Activated CD8-positive, alpha-beta memory T cell treated with anti-CD3 and anti-CD28 coated beads for 24 hours (primary cell): ENCODE measurements at regions not wholly inside any gene's neighbourhood (a gene's known extent, or its start where the extent isn't known, plus 50 kb on each side); places are given as distances from the start of the nearest gene placed in this dataset.

Experiments used
- DNase-seq: peaks from one replicate; pipeline ENCODE4 v3.0.0-alpha.2; 2020

DNA sequence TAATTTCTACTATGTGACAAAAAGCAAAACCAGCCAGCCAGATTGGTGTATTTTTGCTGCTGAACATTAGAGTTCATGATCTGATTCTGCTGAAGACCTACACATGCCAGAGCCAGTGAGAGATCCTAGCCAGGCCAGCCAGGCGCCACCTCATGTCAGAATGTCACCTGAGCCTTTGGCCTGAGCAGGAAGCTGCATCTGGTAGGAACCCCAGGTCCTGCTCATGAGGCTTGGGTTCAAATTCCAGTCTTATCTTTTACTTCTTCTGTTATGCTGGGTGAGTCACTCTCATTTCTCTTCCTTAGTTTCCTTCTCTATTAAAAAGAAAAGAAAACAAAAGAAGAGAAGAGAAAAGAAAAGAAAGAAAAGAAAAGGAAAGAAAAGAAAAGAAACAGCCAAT is 585.1 kb upstream of the CDH5 start:
- DNase-seq, result no peak

DNA sequence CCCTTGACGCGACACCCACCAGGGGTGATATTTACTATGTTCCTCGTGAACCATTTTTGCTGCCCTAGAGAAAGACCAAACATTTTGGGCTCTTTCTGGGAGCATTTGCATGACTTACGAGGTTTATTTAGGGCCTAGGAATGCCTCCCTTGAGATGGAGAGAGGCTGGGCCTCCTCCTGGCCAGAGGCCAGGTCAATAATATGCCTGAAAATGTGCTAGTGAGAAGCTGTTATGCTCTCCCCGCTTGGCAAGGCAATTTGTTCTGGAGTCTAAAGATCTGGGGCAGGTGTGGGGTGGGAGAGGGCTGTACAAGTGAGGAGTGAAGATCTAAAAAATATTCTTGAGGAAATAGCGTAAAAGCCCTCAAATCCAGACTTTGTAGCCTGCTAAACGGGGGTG is 587.3 kb upstream of the CDH5 start:
- no peak for DNase-seq

DNA sequence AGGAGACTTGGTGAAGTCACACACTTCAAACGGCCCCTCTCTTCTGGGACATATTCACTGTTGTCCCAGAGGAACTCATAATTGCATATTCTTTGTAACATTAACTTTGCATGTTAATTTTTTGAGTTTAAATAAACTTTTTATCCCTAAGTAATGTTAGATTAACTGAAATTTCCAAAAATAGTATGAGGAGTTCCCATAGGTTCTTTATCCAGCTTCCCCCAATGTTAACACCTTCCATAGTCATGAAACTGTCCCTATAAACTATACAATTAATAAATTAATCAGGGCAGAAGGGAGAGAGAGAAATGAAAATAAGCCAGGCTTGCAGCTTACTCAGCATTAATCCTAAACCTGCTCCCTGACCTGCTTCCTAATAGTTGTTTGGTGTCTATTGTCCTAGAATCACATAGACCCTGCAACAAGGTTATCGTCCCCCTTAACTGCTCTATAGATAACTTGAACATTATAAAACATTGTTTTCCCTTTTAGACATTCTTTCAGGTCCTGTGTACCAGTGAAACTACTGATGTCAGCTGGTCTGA is 589.8 kb upstream of the CDH5 start:
- no peak for DNase-seq

DNA sequence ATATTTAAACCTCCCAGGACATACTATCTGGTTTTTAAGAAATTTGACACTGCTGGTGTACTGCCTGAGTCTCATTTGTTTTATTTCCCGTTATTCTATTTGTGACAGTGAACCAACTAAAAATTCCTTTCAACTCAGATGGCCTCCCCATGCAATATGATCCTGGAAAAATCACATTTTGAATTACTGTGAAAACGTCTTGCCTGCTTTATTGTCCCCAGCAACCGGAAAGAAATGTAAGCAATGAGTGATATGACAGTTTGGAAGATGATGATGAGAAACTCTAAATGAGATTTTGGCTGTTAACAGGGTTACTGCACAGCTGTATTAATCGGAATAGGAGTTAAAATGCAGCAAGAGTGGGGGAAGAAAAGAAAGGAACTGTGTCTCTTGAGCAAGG is 590.7 kb upstream of the CDH5 start:
- no peak for DNase-seq

DNA sequence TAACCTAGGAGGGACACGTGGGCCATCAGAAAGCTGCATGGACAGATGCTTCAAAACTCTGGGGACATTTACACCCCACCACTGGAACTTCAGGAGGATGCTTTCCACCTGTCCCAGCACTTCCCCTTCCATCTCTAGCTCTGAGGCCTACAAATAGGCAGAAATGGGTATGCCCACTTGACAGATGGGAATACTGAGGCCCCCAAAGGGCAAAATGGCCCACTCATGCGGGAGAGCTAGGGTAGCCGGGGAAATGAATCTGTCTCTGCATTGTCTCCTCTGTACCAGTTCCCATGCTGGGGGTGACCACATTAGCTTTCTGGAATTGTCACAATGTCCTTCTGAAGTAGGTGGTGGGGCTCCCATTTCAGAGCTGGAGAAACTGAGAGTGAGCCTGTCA is 592.1 kb upstream of the CDH5 start:
- no peak for DNase-seq

DNA sequence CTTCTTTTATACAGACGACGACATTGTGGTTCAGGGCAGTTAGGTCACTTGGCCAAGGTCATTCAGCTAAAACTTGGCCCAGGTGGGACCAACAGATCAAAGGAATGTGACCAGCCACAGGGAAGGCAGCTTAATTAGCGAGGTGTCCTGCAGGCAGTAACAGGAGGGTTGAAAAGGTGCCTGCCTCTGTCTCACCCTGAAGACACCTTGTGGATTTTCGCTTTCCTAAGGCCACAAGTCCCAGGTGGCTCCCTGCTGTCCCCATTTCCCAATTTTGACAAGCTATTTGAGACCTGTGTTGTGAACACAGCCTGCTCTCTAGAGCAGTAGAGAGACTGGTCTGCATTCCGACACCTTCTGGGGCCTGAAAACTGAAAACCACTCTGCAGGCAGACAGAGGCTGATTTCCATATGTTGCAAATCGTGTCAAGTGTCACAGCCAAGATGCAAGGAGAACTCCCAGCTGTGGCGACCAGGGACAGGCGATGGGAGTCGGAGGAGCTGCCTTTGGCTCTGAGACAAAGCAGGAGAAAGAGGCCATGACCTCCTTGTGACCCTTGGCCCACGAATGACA is 593.1 kb upstream of the CDH5 start:
- no peak for DNase-seq

DNA sequence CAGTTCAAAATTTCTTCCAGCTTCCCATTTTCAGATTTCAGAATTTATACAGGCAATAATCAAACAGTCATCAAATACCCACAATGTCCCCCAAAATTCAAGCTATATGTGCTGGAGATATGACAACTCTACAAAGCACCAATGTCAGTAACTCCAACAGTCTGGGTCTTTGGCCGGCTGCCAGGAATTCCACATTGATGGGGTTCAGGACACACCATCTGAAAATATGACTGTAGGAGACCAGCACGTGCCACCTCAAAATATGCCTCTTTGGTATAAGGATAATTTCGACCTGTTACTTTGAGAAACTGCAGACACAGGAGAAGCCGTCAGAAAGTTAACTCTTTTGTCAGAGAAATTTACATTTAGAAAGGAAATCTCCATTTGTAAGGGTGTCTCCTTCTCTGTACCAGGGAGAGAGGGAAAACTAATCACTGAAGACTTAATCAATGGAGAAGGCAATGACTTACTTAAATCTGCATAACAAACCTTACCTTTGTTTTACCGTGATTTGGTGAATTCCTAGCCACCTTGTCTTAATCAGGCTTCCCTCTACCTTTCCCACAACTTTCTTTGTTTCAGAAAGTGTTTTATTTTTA is 594.3 kb upstream of the CDH5 start:
- no peak for DNase-seq

DNA sequence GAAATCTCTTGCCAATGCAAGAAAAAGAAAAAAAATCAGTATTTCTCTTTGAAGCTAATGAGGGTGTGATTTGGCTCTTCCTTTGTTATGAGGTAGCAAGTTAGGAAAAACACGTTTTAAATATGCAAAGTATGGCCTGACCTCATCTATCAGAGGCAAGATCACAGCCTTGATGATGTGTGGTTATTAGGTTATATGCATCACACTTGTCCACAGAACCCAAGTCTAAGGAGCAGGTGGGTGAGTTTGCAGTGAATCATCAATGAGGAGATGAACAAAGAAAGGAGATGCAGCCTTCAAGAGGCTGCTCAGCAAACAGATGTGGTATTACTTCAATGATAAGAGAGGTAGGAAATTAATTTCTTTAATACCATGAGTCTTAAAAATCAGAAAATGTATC is 594.8 kb upstream of the CDH5 start:
- DNase-seq, result no peak

DNA sequence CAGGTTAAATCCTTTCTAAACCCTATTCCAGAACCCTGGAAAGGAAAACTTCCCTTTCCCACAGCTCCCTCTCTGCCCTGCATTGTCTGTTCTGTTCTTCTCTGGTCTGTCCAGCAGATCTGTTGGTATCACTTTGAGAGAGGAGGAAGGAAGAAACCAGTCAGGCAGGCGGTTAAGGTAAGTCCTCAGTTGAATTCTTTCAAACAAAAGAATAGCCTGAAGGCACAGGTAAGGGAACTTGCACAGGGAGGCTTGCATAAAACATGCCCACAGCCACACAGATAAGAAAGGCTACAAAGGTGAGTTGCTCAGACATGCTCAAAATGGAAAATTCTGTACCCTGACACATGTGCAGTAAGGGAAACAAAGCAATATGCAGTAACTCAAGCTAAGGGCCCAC is 595.7 kb upstream of the CDH5 start:
- DNase-seq, result no peak

DNA sequence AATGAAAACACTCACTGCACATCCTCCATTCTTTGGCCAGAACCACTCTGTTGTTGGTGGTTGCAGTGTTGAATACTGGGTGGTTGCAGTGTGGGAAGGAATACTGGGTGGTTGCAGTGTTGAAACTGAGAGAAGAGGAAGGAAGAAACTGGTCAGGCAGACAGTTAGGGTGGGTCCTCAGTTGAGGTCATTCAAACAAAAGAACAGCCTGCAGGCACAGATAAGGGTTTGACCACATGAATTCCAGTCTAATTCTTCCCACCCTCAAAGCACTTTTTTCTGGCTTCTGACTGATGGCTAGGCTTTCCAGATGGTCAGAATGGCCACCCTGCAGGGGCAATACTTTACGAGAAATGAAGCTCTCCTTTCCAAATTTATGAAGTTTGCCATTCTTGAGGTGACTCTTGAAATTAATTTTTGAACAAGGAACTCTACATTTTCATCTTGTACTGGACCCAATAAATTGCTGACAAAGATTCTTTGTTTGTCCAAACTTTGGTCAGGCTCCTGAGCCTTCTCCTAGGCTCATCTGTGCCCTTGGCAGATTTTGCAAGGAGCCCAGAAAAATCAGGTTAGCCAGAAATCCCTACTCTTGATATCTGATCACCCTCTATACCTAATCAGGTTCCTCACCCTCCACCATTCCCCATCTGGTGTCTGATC is 596.6 kb upstream of the CDH5 start:
- DNase-seq, result no peak

DNA sequence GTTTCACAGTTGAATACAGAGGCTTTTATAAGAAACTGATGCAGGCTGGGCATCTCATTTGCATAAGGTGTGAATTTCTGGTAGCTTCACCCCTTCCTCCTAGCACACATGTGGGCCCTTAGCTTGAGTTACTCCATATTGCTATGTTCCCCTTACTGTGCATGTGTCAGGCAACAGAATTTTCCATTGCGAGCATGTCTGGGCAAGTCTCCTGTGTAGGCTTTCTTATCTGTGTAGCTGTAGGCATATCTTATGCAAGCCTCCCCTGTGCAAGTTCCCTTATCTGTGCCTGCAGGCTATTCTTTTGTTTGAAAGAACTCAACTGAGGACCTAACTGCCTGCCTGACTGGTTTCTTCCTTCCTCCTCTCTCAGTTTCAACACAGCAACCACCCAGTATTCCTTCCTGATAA is 597.4 kb upstream of the CDH5 start:
- no peak for DNase-seq

DNA sequence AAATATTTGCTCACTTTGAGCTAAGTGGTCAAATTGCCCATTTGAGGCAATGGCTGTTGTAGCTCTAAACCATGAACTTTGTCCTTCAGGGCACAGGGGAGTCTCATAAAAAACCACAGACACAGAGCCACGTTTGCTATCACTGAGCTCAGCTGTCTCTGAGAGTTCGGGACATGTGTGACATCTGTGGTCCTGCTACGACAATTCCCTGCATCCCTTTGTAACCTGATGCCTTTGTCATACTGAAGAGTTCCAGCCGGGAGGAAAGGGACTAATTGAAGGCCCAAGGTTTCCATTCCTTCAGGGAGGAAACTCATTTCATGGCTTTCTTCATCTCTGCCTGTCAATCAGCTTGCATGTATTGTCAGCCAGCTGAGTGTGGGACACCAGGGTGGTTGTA is 599.4 kb upstream of the CDH5 start:
- DNase-seq, result no peak

DNA sequence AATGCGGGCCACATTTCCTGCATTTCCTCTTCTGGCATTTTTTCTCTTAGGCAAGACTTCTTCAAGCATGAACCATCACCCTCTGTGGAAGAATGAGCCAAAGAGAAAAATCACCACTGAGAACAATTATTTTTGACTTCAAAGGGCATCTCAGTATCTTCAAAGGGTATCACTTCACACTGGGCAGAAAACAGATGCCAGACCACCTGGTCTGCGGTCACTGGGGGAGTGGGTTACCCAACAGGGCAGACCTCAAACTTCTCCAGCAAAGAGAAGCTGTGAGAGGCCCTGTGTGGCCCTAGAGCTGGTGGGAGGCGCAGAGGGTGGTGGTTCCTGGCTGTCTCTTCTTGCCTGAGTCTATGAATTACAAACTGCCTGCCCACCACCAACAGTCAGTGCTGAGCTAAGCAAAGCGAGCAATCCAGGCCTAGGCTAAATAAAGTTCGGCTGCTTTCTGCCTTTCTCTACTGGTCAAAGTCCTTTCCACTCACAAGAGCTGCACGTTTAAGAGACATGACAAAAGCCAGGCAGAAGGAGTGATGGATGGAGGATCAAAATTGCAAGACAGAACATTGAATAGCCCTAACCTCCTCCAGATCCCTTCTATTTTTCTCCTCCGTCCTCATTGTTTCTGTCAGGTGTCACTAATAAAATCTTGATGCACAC is 602.7 kb upstream of the CDH5 start:
- no peak for DNase-seq

DNA sequence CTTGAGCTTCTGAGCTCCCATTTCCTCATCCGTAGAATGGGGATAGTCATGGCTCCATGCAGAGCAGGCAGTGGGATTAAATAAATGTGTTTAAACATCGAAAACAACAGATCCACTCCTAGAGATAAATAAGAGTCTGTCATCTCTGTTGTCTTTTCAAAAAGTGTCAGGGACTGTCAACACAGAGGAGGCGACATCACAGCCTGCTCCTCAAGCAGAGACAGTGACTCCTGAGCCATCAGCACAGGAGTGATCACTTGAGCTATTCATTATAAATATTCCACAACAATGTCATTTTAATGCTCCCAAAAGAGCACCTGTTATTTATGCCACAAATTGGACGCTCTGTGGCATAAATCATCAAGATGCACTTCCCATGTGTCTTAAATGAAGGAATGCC is 605.6 kb upstream of the CDH5 start:
- no peak for DNase-seq

DNA sequence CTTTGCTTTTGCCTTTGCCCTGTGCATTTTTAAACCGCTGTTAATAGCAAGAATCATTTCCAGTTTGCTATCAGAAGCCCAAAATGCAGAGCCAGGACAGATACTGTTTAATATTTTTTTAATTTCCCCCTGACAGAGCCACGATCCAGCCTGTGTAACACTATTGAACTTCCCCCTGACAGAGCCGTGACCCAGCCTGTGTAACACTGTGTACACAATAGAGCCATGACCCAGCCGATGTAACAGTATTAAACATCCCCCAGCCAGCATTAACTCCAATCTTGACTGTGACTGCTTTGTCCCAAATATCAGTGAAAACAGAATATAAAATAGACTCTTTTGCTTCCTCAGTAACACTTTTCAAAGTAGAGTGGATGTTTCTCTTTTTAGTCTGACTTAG is 607.9 kb upstream of the CDH5 start:
- no peak for DNase-seq

DNA sequence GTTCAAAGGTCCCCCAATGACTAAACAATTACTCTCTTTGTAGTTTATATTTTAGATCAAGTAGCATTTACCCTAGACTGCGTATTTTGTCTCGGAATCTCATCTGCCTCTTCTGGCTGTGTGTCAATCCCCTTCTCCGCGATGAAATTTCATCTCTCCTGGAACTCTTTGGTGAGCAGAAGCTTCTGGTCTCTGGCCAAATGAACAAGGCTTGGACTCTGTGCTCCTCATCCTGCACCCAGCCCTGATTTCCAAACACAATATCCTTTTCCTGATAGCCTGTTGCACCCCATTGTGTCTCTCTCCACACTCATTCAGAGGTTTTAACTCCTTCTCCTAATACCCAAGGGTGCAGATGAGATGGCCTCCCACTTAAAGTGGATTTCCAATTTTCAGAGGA is 609.4 kb upstream of the CDH5 start:
- no peak for DNase-seq

DNA sequence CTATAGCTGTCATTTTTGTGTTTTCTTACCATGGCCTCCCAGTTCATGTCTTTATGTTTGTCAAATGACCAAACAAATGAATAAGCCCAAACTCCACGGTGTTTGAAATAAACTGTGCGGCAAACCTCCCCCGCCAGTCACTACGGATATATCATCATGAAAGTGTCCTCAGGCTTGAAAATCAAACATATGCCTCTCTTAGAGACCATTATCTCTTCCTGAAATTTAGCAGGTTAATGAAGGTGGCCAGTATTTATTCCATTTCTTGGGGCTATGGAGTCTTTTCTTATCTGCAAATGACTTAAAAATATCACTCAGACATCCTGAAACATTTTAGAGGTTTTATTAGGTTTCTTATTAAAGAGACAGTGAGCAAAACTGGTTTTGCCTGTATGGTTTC is 610.3 kb upstream of the CDH5 start:
- DNase-seq, result no peak

DNA sequence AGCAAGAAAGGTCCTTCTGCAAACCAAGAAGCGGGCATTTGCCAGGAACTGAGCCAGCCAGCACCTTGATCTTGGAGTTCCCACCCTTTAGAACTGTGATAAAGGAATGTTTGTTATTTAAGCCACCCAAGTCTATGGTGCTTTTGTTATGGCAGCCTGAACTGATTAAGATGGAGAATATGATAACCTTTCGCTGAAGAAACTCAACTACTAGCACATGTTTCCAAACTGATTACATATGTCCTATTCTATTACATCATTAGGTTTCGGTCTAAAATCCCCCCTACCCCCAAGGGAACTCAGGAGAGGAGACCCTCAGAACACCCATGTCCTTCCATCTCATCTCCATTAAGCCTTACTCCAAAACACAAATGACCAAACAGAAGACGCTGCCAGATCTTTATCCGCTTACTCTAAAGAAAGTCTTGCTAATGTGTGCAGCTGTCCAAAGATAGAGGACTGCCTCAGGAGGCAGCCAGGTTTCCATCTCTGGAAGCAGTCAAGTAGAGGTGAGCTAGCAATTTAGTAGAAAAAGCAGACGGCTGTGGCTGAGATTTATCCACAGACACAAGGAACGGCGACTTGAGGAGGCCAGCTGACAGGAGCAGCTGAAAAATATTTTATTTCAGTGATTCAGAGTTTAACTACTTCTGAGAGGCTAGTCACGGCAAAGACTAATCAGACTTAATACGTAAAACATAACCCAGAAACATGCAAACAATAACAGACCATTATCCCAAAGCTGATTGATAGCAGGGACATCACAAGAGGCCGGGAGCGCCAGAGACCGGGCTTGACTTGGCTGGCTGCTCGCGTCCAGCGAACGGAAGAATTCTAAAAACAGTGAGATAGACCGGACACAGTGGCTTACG is 611.4 kb upstream of the CDH5 start:
- no peak for DNase-seq

DNA sequence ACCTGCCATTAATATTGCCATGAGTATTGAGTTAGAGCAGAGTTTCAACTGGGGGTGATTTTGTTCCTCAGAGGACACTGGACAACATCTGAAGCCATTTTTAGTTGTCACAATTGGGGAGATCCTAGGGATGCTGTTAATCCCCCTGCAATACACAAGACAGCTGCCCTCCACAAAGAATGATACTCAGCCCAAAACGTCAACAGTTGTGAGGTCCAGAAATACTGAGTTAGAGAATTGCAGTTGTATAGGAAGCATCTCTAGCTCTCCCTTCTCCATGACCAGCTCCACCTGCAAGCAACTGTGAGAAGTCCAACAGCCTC is 614.0 kb upstream of the CDH5 start:
- DNase-seq, result no peak

DNA sequence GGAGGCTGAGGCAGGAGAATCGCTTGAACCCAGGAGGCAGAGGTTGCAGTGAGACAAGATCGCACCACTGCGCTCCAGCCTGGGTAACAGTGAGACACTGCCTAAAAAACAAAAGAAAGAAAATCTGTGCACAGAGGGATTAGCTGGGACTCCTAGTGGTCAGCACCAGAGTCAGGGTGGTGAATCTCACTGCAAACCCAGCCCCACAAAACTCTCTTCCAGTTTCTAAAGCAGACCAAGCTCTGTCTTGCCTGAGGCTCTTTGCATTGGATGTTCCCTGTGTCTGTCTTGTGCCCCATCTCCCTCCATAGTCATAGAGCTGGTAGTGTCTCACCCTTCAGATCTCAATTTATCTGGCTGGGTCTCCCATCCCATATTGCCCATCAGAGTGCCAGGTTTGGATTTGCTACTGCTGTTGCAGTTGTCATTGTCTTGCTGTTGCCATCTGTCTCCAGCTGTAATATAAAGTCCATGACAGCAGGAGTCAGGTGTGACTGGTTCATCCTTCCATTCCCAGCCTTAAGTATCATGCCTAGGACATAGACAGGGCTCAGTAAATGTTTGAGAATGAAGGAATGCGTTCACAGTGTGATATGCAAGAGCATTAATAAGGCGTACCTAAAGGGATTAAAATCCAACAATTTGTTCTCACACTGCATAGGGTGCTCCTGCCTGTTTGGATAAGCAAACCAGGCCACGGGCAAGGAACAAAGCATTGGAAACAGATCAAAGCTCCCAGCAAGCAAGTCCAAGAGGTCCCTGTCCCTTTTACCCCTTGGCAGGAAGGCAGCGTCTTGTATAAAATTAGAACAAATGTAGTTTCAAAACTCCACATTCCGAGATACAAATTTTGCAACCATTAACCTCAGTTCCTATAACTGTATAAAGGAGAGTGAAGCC is 614.6 kb upstream of the CDH5 start:
- DNase-seq, result no peak

DNA sequence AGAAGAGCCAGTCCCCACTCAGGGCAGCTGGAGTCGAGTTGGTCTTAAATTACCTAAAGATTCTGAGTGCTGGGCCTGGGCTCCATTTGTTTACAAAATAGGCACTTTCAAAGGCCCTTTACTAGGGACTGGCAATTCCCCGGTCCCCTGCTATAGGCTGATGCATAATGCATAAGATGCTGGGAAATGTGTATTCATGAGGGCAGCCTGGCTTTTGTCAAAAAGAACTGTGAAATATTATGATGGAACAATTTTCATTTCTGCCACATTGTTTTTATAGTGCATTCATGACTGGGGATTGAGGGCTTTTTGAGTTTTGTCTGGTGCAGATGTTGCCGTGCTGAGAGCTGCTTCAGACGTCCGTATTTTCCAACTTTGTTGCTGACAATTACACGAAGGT is 617.0 kb upstream of the CDH5 start:
- no peak for DNase-seq

DNA sequence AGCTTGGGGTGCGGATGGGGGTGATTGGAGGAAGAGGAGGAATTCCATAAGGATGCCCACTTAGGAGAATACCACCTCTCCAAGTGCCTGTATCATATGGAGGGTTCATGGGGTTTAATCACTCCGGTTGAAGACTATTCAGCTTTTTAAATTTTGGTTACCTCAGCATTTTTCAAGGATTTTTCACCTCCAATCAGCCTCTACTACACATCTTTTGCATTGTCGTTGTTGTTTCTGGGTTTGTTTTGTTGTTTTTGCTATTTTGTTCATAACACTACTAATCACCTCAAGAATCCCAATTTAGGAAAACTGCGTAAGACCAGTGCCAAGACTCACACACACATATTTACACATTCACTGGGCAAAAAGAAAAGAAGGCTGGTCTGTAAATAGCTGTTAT is 619.5 kb upstream of the CDH5 start:
- no peak for DNase-seq
